Heart left ventricle (tissue), 13 donors: ENCODE measurements at regions not wholly inside any gene's neighbourhood (a gene's known extent, or its start where the extent isn't known, plus 50 kb on each side); places are given as distances from the start of the nearest gene placed in this dataset.

ENCODE experiments used
- CTCF ChIP-seq, 12 donors: fragments of 200-600 bp; sonication (generic) in 4 of 12; IDR thresholded peaks; one replicate each; pipeline versions ENCODE4 v1.5.0 to v1.8.0; 2018 to 2022; ENCODE audit warnings: antibody characterized with exemption in 12 of 12, mild to moderate bottlenecking in 5 of 12
- POLR2A ChIP-seq, 2 donors: fragments of 450-650 bp; IDR thresholded peaks; one replicate each; pipeline ENCODE4 v1.6.1; 2017; ENCODE audit warnings: antibody characterized with exemption in 2 of 2, mild to moderate bottlenecking in 2 of 2, moderate library complexity in 2 of 2
- donor health status: ischemic (EF 13 %, LVEDD 7.1; RV severe dilation, severe dysfunction).
- donor health status: DM: no; HTN: yes; CAD: no.
- donor health status: DM: no; HTN: no; CAD: no.
- donor health status: ischemic (EF 25% LVEDD 6.9; RV normal size, moderate dysfunction).
- donor health status: ischemic (EF 25% LVEDD 5.7; RV mildly dilated, moderate dysfunction).
- donor health status: ischemic (EF 35%, LVEDD 5.7; RV mildly dilated, moderate dysfunction).
- donor health status: nonischemic (EF 11% LVEDD 7.7; RV severe dilation, severe dysfunction).
- donor health status: DM: yes; HTN: yes; CAD: no.
- donor health status: PGD.
- donor health status: ischemic (EF 29% LVEDD 5.4; RV normal size, mild dysfunction).
- donor health status: nonischemic (EF 23%, LVEDD 6.1; RV moderate dilation, normal function).

- no peak for TF ChIP-seq POLR2A (IDR thresholded peaks at IDR 0.05)
- no peak for TF ChIP-seq CTCF (IDR thresholded peaks at IDR 0.05)
These were observed 293.9 kb upstream of the AMIGO2 start for GRCh38 chr12:47373554-47374150.
